ENCODE measurements at regions not wholly inside any gene's neighbourhood (a gene's known extent, or its start where the extent isn't known, plus 50 kb on each side); places are given as distances from the start of the nearest gene placed in this dataset.

GRCh38 chr20:39259808-39260207, 297.7 kb downstream of the DHX35 start:
- no peak overlapping the region for H2BK20ac ChIP-seq (ENCODE audit: low read length)
- H4K5ac ChIP-seq (ENCODE audit: insufficient read length, low read depth, low read length) = no peak overlapping the region
- POLR2A ChIA-PET (ENCODE audit: partially characterized antibody) = interaction anchor here (1.2 kb wide), 1 partner anchor 13 kb away, joined by 3 read pairs; no protein-coding TSS in a partner anchor
- WGBS, 2 experiments (ENCODE audit: extremely low coverage in 1 of 2, insufficient coverage in 1 of 2, insufficient read length in 1 of 2, insufficient replicate concordance in 2 of 2, low coverage in 1 of 2, low lambda C conversion rate in 2 of 2, missing lambda C conversion rate in 1 of 2) = 86% methylated on average over 2 of the region's 2 CpGs; no CpG with 5 or more reads in 1 of the 2 experiments
- no peak overlapping the region for H3K14ac ChIP-seq (ENCODE audit: insufficient read length)
- H3K36me3 ChIP-seq (ENCODE audit: control insufficient read depth in 2 of 4, insufficient read depth in 4 of 4, low read length in 3 of 4) = no peaks in the 10 kb centered on the region
- H3K9me3 ChIP-seq (ENCODE audit: insufficient read depth in 2 of 2, low read depth in 1 of 2, low read length in 1 of 2) = no peaks in the 10 kb centered on the region
- no peaks in the 10 kb centered on the region for H3K23me2 ChIP-seq (ENCODE audit: low read depth, low read length)
- H4K8ac ChIP-seq (ENCODE audit: extremely low read depth, insufficient read depth, low read length) = no peak overlapping the region
- H3K56ac ChIP-seq (replicated peaks; ENCODE audit: insufficient read length, low read depth, low read length) = no peak overlapping the region
- H3K79me1 ChIP-seq (ENCODE audit: low read depth, low read length) = no peaks in the 10 kb centered on the region
- no peak overlapping the region for H2BK5ac ChIP-seq (ENCODE audit: low read depth, low read length)
- no peak overlapping the region for H3K4me2 ChIP-seq (ENCODE audit: insufficient read depth in 1 of 2, low read depth in 2 of 2, low read length in 2 of 2)
- H3K4ac ChIP-seq (replicated peaks; ENCODE audit: insufficient read length, low read depth, low read length) = no peak overlapping the region
- H3K79me2 ChIP-seq (ENCODE audit: control insufficient read depth in 1 of 2, insufficient read depth in 2 of 2, low read length in 2 of 2) = no peaks in the 10 kb centered on the region
- H3K27ac ChIP-seq (ENCODE audit: low read depth, low read length) = no peak overlapping the region
- no peak overlapping the region for H2BK120ac ChIP-seq (replicated peaks; ENCODE audit: low read depth, low read length)
- no peak overlapping the region for H4K91ac ChIP-seq (replicated peaks; ENCODE audit: insufficient read length, low read length)
- no peaks in the 10 kb centered on the region for H3K4me1 ChIP-seq (replicated peaks in 1 of 4; ENCODE audit: control insufficient read depth in 3 of 4, insufficient read depth in 4 of 4, low read length in 3 of 4)
- no peaks in the 10 kb centered on the region for H4K20me1 ChIP-seq (replicated peaks in 1 of 2; ENCODE audit: control insufficient read depth in 1 of 2, insufficient read depth in 2 of 2, low read length in 2 of 2)
- CTCF ChIA-PET (ENCODE audit: partially characterized antibody) = interaction anchor here (0.7 to 1.3 kb wide), 6 partner anchors 7 to 153 kb away, joined by 3 to 9 read pairs (median 4); no protein-coding TSS in a partner anchor
- no peaks in the 10 kb centered on the region for H3K27me3 ChIP-seq (replicated peaks in 1 of 4; ENCODE audit: control insufficient read depth in 3 of 4, extremely low read depth in 1 of 4, insufficient read depth in 3 of 4, low read length in 3 of 4)
- H3K9ac ChIP-seq (replicated peaks in 1 of 4; ENCODE audit: extremely low read depth in 1 of 4, low read depth in 3 of 4, low read length in 3 of 4) = no peak overlapping the region
- H2AK5ac ChIP-seq (ENCODE audit: low read depth, low read length) = no peak overlapping the region
- H2BK12ac ChIP-seq (ENCODE audit: low read depth, low read length) = no peak overlapping the region
- no peak overlapping the region for H2AFZ ChIP-seq (ENCODE audit: low read length)
- no peak for TF ChIP-seq CHD1 (IDR thresholded peaks at IDR 0.05; ENCODE audit: low read depth, low read length)
- no peak for TF ChIP-seq SRF (IDR thresholded peaks at IDR 0.05; ENCODE audit: low read depth, low read length)
- no peak for TF ChIP-seq SIRT6 (IDR thresholded peaks at IDR 0.05; ENCODE audit: low read length)
- no peak for TF ChIP-seq TAF1 (IDR thresholded peaks at IDR 0.05; ENCODE audit: low read depth, low read length)
- TF ChIP-seq CEBPB (IDR thresholded peaks at IDR 0.05; ENCODE audit: low read depth, low read length) = no peak
- TF ChIP-seq EGR1 (IDR thresholded peaks at IDR 0.05; ENCODE audit: borderline replicate concordance, low read depth, low read length) = no peak
- no peak for TF ChIP-seq RXRA (IDR thresholded peaks at IDR 0.05; ENCODE audit: insufficient read depth, low read depth, low read length)
- no peak overlapping the region for H3K23ac ChIP-seq (ENCODE audit: insufficient read length)
- H3K4me3 ChIP-seq (ENCODE audit: extremely low read depth in 1 of 4, insufficient read depth in 2 of 4, low read depth in 3 of 4, low read length in 4 of 4) = no peak overlapping the region
- DNase-seq (ENCODE audit: low read depth in 1 of 2, low spot score in 2 of 2) (no peak), FAIRE-seq (no peak)
- H2BK15ac ChIP-seq (ENCODE audit: low read length) = no peak overlapping the region
- H3K18ac ChIP-seq (ENCODE audit: extremely low read depth, low read length) = no peak overlapping the region
